GM12873 (cell line): ENCODE measurements at regions not wholly inside any gene's neighbourhood (a gene's known extent, or its start where the extent isn't known, plus 50 kb on each side); places are given as distances from the start of the nearest gene placed in this dataset.

Experiments
- TF ChIP-seq, protein P1 (sequence below): IDR thresholded peaks from 2 replicates; pipeline ENCODE4 v1.5.1; 2012; ENCODE audit warnings: low read depth, mild to moderate bottlenecking, moderate library complexity, low read length, control low read depth; ENCODE audit not compliant: insufficient read depth; ENCODE audit errors: missing control alignments

DNA sequence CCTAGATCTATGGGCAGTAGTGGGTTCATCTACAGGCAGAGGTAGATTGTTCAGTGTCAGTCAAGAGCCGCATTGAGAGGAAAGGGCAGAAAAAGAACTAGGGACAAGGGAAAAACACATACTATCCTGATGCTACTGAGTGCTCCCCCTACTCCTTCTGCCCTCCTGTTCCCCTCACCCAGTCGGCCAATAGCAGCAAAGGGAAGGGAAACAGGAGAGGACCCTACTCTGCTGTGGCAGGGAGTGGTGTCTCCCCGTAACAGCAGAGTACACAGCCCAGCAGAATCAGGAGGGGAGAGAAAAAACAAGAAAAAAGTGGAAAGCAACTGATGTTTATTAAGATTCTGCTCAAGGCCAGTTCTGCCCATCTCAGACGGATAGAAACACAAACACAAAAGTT, 136.1 kb upstream of the CCDC150 start:
- TF ChIP-seq, protein P1, sequence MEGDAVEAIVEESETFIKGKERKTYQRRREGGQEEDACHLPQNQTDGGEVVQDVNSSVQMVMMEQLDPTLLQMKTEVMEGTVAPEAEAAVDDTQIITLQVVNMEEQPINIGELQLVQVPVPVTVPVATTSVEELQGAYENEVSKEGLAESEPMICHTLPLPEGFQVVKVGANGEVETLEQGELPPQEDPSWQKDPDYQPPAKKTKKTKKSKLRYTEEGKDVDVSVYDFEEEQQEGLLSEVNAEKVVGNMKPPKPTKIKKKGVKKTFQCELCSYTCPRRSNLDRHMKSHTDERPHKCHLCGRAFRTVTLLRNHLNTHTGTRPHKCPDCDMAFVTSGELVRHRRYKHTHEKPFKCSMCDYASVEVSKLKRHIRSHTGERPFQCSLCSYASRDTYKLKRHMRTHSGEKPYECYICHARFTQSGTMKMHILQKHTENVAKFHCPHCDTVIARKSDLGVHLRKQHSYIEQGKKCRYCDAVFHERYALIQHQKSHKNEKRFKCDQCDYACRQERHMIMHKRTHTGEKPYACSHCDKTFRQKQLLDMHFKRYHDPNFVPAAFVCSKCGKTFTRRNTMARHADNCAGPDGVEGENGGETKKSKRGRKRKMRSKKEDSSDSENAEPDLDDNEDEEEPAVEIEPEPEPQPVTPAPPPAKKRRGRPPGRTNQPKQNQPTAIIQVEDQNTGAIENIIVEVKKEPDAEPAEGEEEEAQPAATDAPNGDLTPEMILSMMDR: no peak

DNA sequence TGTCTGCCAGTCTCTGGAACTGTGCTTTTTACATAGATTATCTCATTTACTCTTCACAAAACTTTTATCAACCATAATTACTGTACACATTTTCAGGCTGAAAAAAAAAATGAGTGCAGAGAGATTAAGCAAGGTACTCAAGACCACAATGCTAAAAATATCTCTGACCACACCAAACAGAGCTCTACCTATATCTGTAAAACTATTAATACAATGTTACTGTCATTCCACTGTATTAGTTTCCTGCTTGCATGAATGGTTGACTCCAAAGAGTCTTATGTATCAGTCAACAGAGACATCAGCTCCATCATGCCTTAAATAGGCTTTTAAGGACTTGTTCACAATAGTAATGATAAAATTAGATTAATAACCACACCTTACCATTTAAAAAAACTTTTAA, 134.7 kb upstream of the CCDC150 start:
- TF ChIP-seq, protein P1: no peak

DNA sequence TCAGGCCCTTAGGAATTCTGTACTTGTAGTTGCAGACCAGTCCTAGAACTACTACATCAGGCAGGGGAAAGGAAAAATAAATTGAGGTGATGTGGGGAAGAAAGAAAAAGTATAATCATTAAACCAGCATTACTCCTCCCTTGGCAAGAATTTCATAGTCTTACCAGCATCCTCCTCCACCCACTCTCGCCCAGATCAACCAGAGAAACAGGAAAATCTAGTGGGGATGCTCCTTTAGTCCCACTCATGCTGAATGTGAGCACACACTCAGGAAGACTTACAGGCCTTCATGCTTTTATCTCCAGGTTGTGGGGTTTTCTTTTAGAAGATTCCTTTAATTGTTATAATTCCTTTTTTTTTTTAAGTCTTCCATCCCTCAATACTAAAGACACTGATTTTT, 129.3 kb upstream of the CCDC150 start:
- TF ChIP-seq, protein P1: no peak

DNA sequence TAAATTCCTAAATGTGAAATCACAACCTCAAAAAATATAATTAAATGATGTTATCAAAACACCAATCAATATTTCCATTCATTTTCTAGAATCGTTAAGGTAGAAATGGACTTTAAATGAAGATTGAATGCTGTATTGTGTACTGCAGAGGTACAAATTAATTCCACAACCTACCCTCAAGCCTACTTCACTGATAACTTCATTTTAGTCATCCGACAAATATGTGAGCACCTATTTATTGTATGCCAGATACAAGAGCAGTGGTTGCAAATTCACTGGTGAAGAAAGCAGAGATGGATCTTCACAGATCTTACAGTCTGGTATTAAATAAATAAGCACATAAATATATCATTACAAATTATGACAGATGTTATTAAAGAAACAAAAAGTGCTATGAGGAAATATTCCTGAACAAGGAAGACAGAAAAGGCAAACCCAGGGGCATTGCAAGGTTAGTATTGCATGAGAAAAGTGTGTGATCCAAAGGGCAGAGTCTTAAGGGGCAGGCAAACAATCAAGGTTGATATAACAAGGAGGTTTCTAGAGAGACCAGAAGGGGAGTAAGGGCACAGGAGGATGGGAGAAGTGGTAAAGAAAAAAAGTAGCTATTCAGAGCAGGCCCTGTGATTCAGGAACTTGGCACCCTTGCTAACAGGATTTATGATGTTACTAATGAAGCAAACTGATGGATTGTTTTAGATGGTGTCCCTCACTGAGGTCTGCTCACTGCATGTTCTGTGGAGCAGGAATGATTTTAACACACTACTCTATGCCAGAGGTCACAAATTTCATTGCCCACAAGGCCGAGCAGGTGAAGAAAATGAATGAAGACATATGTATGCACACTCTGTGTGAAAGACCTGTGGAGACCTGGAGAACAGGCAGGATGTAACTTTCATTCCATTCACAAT, 128.0 kb upstream of the CCDC150 start:
- TF ChIP-seq, protein P1: no peak

DNA sequence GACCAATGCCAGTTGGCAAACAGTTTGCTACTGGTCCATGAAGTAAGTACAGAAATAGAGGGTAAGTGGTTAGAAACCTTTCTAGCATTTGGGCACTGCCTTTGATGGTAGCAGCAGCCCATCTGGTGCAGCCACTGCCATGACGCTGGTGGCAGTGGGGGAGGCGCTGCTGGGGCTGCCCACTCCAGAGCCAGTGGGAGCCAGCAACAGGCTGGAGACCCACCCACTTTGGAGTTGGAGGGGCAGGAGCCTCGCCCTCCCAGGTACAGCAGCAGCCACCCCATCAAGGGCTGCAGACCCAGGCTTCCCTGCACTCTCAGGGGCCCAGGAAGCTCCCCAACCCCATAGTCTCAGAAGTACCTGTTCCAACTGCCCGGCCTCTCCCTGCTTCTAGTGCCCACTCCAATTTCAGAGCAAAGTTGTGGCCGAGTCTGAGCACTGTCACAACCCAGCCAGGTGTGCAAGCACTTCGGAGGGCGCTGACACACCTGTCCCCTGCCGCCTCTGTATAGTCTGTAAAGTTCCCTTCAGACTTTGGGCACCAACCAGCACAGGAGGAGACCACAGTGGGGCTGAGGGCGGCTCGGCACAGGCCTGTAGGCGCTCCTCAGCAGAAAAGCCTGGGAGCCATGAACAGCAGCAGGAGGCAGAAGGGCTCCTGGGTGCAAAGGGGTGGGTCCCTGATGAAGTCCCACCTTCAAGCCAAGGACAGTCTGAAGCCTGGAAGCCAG, 125.6 kb upstream of the CCDC150 start:
- TF ChIP-seq, protein P1: no peak

DNA sequence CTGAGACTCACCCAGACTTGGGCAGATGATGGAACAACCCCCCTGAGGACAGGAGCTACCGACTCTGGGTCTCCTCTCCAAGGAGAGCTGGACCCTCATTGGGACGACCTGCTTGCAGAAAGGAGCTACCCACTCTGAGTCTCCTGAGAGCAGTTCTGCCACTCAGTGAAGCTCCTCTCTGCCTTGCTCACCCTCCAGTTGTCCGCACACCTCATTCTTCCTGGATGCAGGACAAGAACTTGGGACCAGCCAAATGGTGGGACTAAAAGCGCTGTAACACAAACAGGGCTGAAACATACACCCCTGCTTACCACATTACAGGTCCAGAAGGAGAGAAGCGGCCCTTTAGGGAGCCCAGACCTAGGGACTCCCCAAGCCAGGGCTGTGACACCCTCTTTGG, 124.9 kb upstream of the CCDC150 start:
- TF ChIP-seq, protein P1: no peak

DNA sequence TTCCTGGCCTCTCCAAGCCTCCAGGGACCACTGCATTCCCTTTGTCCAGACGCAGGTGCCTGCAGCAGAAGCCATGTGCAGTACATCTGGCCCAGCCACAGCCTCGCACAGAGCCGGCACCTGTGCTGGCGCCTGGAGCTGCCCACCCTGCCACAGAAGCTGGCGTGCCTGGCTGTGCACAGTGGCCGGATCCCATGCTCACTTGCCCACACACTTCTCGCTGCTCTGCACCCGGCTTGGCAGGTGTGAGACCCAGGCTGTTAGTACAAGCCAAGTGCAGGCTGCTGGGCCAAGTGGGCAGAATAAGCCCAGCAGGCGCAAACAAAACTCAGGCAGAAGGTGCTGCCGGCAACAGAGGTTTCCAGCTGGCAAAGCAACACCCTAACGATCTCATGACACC, 124.5 kb upstream of the CCDC150 start:
- TF ChIP-seq, protein P1: no peak
